ENCODE measurements at regions not wholly inside any gene's neighbourhood (a gene's known extent, or its start where the extent isn't known, plus 50 kb on each side); places are given as distances from the start of the nearest gene placed in this dataset.
"Not testable (repeated sequence)": the region's sequence is repeated elsewhere in the genome, so short reads cannot be mapped to it uniquely, and the experiment has no call there.

DNA sequence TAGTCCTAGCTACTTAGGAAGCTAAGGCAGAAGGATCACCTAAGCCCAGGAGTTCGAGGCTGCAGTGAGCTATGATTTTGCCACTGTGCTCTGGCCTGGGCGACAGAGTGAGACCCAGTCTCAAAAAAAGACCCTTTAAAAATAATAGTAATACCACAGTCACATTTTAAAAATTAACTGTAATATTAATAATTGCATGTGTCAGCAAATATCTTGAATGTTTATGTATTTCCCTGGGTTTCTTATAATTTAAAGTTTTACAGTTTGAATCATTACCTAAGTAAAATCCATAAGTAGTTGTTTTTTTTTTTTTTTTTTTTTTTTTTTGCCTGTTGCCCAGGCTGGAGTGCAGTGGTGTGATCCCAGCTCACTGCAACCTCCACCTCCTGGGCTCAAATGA lies 69.2 kb downstream of the LYZL2 start:
- DNase-seq (ENCODE audit: low read depth): no peak

- no peak for DNase-seq (ENCODE audit: low read depth)
These were observed 70.4 kb downstream of the LYZL2 start for GRCh38 chr10:30559180-30559579.

DNA sequence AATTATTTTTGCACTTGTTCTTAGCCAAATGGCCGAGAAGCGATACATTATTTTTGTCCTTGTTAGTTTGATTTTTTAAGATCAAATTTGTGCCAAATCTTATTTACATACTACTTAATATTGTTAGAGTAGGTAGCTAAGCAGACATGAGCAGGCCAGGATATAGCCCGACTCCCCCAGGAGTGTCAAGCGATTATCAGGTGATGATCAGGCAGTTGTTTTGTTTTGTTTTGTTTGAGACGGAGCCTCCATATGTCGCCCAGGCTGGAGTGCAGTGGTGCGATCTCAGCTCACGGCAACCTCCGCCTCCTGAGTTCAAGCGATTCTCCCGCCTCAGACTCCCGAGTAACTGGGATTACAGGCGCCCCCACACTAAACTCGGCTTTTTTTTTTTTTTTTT lies 71.1 kb downstream of the LYZL2 start:
- no peak for DNase-seq (ENCODE audit: low read depth)

DNA sequence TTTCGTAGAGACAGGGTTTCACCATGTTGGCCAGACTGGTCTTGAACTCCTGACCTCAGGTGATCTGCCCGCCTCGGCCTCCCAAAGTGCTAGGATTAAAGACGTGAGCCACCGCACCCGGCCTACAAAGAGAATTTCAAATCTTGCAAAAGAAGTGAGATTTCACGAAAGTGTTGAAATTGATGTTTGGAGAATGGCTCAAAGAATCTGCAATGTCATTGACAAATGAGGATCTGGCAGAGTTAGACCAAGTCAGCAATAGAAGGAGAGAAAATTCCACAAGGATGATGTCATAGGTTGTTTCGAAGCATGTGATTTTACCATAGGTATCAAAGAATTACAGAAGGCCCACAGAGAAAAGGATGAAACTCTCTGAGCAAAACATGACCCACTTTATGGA lies 71.7 kb downstream of the LYZL2 start:
- DNase-seq (ENCODE audit: low read depth): no peak

- no peak for DNase-seq (ENCODE audit: low read depth)
These were observed 73.4 kb downstream of the LYZL2 start for GRCh38 chr10:30556189-30556588.

DNA sequence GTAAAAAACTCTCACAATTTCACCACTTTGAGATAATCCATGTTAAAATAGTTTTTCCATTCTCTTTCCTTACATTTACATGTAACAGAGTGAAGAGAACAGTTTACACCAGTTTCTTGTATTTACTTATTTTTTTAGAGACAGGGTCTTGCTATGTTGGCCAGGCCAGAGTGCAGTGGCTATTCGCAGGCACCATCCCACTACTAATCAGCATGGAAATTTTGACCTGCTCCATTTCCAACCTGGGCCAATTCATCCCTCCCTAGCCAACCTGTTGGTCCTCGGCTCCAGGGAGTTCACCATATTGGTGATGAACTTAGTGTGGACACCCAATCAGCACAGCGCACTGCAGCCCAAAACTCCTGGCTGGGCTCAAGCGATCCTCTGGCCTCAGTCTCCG lies 74.1 kb downstream of the LYZL2 start:
- DNase-seq (ENCODE audit: low read depth): no peak

DNA sequence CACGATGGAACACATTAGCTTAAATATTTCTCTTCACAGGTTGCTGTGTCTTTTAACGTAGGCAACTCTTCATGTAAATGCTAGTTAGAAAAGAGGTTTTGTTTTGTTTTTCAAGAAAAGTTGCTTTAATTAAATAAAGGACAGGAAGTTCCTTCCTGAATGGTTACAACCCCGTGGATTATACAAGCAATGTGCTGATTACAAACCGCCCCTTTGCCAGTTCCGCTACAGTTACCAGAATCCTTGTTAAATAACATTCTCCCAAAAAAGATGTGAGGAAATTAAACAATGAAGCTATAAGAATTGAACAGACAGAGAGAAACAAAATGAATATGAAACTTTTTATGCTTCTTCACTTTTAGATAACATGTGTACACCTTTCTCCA lies 75.1 kb downstream of the LYZL2 start:
- no peak for DNase-seq (ENCODE audit: low read depth)

DNA sequence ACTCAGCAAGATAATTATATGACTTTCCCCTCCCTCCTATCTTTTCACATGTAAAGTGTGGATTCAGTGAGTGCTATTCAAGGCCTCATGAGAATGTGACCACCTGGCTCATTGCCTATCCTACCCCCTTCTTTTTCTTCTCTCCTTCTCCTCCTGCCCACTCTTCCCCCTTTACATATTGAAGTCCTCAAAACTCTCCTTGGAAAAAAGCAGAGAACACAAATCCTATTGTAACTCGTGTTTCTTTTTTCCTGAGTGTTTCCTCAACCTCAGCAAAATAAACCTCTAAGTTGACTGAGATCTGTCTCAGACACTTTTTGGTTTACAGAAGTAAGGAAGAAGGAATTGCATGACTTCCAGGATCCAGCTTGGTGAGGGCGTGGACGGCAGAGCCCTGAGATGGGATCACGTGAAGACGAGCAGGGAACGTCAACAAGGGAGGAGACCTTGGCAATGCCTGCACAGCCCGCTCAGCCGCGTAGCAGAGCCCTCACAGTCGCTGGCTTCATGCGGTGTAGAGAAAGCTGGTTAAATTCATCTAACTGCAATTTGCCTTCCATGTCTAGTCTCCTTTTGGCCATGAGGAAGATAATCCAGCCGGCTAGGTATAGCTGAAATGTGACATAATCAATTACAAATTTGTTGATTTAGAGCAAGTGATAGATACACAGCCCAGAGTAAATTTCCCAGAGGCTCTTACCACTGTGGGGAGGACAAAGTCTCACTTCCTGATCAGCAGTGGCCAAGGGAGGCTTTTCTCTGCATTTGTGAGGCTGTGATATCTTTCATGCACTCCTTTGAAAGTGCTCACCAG lies 75.7 kb downstream of the LYZL2 start:
- no peak for DNase-seq (ENCODE audit: low read depth)

DNA sequence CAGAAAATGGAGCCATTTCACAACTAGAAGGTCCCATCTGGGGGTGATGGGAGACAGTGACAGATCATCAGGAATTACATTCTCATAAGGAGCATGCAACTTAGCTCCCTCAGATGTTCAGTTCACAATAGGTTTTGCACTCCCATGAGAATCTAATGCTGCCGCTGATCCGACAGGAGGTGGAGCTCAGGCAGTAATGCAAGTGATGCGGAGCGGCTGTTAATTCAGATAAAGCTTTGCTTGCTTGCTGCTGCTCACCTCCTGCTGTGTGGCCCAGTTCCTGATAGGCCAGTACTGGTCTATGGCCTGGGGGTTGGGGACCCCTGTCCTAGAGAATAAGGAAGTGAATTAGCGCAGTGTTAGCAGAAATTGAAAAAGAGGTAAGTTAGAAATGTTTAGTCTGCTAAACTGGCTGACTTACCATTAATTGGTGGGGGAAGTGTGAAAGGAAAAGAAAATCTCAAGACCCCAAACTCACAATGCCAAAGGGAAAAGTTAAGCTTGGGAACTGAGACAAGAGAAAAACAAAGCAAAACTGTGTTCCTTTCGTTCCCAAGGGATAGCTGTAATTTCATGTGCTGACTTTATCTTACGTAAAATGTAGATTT lies 76.4 kb downstream of the LYZL2 start:
- no peak for DNase-seq (ENCODE audit: low read depth)

DNA sequence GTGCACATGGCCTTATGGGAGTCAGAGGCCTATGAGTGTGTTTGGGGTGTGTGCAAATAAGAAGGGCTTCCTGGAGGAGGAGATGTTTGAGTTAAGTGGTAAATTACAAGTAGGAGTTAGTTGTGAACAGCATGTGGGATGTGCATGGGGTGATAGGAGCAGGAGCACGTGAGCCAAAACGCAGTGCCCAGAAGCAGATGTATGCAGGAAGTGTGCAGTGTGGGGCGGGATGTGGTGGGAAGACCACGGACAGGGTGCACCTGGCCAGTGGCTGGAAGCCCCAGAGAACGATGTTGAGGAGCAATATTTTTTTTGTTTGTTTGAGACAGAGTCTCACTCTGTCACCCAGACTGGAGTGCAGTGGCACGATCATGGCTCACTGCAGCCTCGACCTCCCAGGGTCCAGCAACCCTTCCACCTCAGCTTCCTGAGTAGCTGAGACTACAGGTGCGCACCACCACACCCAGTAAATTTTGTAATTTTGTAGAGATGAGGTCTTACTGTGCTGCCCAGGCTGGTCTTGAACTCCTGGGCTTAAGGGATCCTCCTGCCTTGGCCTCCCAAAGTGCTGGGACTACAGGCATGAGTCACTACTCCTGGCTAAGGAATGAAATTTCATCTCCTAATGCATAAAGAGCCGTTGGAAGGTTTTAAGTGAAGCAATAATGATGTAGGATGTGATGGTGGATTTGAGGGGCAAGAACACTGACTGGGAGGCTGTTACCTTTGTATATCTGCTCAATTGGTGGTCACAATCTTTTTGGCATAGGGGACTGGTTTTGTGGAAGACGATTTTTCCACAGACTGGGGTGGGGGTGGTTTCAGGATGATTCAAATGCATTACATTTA lies 78.4 kb downstream of the LYZL2 start:
- DNase-seq (ENCODE audit: low read depth): no peak

GRCh38 chr10:30549134-30549687 lies 80.3 kb downstream of the LYZL2 start:
- not testable (repeated sequence) for DNase-seq (ENCODE audit: low read depth)

- no peak for DNase-seq (ENCODE audit: low read depth)
These were observed 83.0 kb downstream of the LYZL2 start for GRCh38 chr10:30546511-30546910.

DNA sequence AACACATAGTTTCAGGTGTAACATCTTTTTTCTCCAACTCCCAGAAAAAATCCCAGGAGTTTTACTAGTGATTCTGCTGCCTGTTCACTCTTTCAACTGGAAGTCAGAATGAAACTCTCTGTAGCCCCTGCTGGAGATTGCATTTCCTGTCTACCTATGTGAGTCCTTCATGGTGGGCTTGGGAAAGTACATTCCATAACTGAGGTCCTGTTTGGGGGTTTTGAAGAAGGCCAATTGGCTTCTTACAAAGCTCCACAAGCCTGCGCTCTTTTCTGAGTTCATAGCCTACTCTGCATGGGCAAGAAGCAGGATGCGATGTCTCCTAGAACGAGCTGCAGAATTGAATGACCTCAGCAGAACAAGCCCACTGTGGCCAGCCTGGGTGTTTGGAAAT lies 86.7 kb downstream of the LYZL2 start:
- no peak for DNase-seq (ENCODE audit: low read depth)

DNA sequence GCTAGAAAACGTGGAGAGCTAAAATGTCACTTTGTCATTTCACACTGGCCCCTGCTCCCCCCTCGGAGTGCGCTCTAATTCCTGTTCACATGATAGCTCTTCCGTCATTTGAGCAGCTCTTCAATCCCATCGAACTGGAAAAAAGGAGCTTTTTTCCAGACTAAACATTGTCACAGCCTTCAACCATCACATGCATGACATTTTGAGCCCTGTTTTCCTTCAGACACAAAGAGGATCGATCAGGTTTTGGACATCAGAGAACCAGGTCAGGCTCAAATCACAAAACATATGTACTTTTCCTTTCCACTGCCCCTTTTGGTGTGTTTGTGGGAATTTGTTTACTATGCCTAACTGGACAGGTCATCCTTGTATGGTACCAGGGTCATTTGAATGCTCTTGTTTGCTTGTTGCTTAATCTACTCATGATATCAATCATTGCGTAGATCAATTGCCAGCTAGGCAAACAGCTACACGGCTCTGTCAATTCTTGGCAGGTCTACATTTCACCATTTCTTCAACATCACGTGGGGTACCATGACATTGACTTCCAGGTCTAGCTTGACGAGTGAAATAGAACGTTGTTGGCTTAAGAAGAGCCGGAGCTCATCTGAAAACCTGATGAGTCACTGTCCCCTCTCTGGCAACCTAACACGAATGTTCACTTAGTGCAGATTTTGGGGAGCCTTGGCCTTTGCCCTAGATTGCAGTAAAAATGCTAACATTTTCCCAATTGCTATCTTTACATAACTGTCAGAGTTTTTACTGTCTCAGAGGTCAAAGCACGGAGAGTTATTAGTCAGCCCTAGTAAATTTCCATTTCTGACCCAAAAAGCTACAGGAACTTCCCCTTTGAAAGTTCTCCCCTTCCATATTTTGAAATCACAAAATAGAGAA lies 87.3 kb downstream of the LYZL2 start:
- DNase-seq (ENCODE audit: low read depth): no peak

- DNase-seq (ENCODE audit: low read depth): no peak
These were observed 89.3 kb downstream of the LYZL2 start for GRCh38 chr10:30540276-30540675.

- DNase-seq (ENCODE audit: low read depth): no peak
These were observed 91.5 kb downstream of the LYZL2 start for GRCh38 chr10:30538086-30538485.

DNA sequence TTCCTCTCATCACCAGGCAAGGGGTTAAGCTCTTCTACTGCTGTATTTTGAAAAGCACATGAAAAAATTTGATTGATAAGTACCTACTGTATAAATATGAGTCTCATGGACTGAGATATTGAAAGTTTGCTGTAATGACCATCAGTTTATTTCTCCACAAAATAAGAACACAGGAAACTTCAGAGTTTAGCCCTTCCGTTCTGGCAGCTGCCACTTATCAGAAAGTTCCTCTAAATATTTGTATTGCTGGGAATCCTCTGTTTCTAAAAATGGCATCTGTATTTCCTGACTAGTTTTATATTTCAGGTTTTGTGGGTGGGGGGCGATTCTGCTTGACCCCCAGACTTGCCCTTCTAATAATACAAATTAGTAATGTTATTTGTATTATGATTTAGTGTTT lies 92.0 kb downstream of the LYZL2 start:
- no peak for DNase-seq (ENCODE audit: low read depth)

DNA sequence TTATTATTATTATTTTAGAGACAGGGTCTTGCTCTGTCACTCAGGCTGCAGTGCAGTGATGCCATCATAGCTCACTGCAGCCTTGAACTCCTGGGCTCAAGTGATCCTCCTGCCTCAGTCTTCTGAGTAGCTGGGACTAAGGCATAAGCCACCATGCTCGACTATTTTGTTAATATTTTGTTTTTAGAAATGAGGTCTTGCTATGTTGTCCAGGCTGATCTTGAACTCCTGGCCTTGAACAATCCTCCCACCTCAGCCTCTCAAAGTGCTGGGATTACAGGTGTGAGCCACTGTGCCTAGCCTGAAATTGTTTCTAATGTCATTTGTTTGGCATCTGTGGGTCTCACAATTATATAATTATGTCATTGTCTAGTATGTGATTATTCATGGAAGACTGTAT lies 92.4 kb downstream of the LYZL2 start:
- DNase-seq (ENCODE audit: low read depth): not testable (repeated sequence)

- no peak for DNase-seq (ENCODE audit: low read depth)
These were observed 93.0 kb downstream of the LYZL2 start for GRCh38 chr10:30536578-30536977.

DNA sequence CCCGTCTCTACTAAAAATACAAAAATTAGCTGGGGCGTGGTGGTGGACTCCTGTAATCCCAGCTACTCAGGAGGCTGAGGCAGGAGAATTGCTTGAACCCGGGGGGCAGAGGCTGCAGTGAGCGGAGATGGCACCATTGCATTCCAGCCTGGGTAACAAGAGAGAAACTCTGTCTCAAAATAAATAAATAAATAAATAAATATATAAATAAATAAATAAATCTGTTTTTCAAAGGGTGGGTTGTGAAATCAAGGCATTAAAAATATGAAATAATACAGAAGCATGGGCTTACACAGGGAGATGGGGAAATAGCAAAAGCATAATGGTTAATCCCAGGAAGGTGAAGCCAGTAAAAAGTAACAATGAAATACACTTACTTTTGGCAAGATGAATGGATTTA lies 93.9 kb downstream of the LYZL2 start:
- DNase-seq (ENCODE audit: low read depth): no peak

DNA sequence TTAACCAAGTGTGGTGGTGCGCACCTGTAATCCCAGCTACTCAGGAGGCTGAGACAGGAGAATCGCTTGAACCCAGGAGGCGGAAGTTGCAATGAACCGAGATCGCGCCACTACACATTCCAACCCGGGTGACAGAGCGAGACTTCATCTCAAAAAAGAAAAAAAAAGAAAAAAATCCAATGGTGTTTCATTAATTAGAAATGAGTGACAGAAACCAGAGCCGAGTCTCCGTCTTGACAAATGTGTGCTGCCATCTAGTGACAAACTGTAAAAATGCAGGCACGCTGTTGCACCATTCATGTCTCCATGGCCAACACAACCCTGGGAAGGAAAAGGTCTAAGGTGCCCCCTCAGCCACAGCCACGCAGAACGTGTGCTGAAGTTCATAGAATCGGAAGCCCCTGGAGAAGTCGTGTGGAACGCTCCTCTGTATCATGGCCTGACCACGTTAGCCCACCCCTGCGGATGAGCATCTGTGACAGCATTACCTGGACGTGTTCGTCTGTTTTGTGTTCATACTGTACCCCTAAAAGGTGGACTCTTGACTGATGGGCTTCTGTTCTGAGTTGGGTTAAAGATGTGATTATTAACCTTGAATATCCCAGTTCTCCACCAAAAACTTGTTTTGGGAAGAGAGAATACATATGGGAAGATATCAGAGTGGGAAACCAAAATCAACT lies 94.9 kb downstream of the LYZL2 start:
- peak; percentile 62 for DNase-seq (ENCODE audit: low read depth)
